Liver (tissue), 8 donors: ENCODE measurements at regions not wholly inside any gene's neighbourhood (a gene's known extent, or its start where the extent isn't known, plus 50 kb on each side); places are given as distances from the start of the nearest gene placed in this dataset.

Experiments used
- DNase-seq: peaks from one replicate; pipeline ENCODE4 v3.0.0-alpha.2; 2017; ENCODE audit warnings: low spot score
- H3K27ac ChIP-seq, 2 donors: one replicate each; pipeline ENCODE4 v1.7.0; 2013; ENCODE audit warnings: inconsistent platforms in 2 of 2, low read length in 2 of 2, control low read depth in 1 of 2, low read depth in 1 of 2, mild to moderate bottlenecking in 1 of 2
- H3K27me3 ChIP-seq, 4 donors: one replicate each; pipeline versions ENCODE4 v1.6.1 to v1.7.0; 2013; ENCODE audit warnings: low read length in 3 of 4, inconsistent platforms in 1 of 4, mild to moderate bottlenecking in 1 of 4, moderate library complexity in 1 of 4; ENCODE audit not compliant: control insufficient read depth in 4 of 4, insufficient read depth in 4 of 4
- H3K36me3 ChIP-seq, 4 donors: one replicate each; pipeline versions ENCODE4 v1.6.1 to v1.7.0; 2013; ENCODE audit warnings: low read length in 3 of 4, mild to moderate bottlenecking in 3 of 4, low read depth in 1 of 4, moderate library complexity in 1 of 4; ENCODE audit not compliant: control insufficient read depth in 4 of 4, insufficient read depth in 3 of 4
- H3K4me1 ChIP-seq, 4 donors: one replicate each; pipeline versions ENCODE4 v1.6.1 to v1.7.0; 2013; ENCODE audit warnings: low read length in 3 of 4, mild to moderate bottlenecking in 3 of 4, moderate library complexity in 1 of 4; ENCODE audit not compliant: control insufficient read depth in 4 of 4, insufficient read depth in 4 of 4
- H3K4me3 ChIP-seq, 3 donors: one replicate each; pipeline versions ENCODE4 v1.6.1 to v1.7.0; 2013; ENCODE audit warnings: low read length in 3 of 3, control low read depth in 1 of 3, low read depth in 1 of 3, mild to moderate bottlenecking in 1 of 3
- H3K9ac ChIP-seq, 2 donors: one replicate each; pipeline ENCODE4 v1.7.0; 2013; ENCODE audit warnings: low read length in 2 of 2, mild to moderate bottlenecking in 2 of 2, moderate library complexity in 2 of 2, control low read depth in 1 of 2, low read depth in 1 of 2
- H3K9me3 ChIP-seq, 4 donors: one replicate each; pipeline versions ENCODE4 v1.6.1 to v1.7.0; 2013; ENCODE audit warnings: low read length in 3 of 4; ENCODE audit not compliant: control insufficient read depth in 4 of 4
- EGR1 ChIP-seq, 2 donors: IDR thresholded peaks; 2 replicates each; pipeline ENCODE4 v1.6.1; 2016 to 2018; ENCODE audit warnings: antibody characterized with exemption in 2 of 2, low read depth in 2 of 2
- FOXA1 ChIP-seq: IDR thresholded peaks from 2 replicates; pipeline ENCODE4 v1.6.1; 2016; ENCODE audit warnings: antibody characterized with exemption
- FOXA2 ChIP-seq: IDR thresholded peaks from 2 replicates; pipeline ENCODE4 v1.6.1; 2016; ENCODE audit warnings: antibody characterized with exemption
- HNF4A ChIP-seq, 2 donors: conservative IDR thresholded peaks; 2 replicates each; pipeline ENCODE4 v1.6.1; 2016; ENCODE audit warnings: antibody characterized with exemption in 2 of 2, mild to moderate bottlenecking in 2 of 2
- JUND ChIP-seq, 2 donors: IDR thresholded peaks; 2 replicates each; pipeline ENCODE4 v1.6.1; 2016; ENCODE audit warnings: antibody characterized with exemption in 2 of 2
- REST ChIP-seq: IDR thresholded peaks from 2 replicates; pipeline ENCODE4 v1.6.1; 2016; ENCODE audit warnings: antibody characterized with exemption, mild to moderate bottlenecking
- RXRA ChIP-seq, 2 donors: IDR thresholded peaks; 2 replicates each; pipeline ENCODE4 v1.6.1; 2017 to 2018; ENCODE audit warnings: antibody characterized with exemption in 2 of 2, mild to moderate bottlenecking in 1 of 2
- SP1 ChIP-seq: IDR thresholded peaks from 2 replicates; pipeline ENCODE4 v1.6.1; 2018; ENCODE audit warnings: antibody characterized with exemption, mild to moderate bottlenecking
- YY1 ChIP-seq: IDR thresholded peaks from 2 replicates; pipeline ENCODE4 v1.6.1; 2016; ENCODE audit warnings: antibody characterized with exemption, mild to moderate bottlenecking
- WGBS: extraction: QIAGEN DNeasy Blood & Tissue Kit; methylation state at CpG from one replicate; pipeline ENCODE4 v1.1.7; 2013; 5-methylcytosine and 5-hydroxymethylcytosine counted together
- TF ChIP-seq, protein P1 (sequence below): fragments of 150-350 bp; IDR thresholded peaks from 2 replicates; pipeline ENCODE4 v1.5.1; 2017; ENCODE audit warnings: improper control_type of control experiment, low read depth, low read length; ENCODE audit not compliant: missing input control
- TF ChIP-seq, protein P2 (sequence below): IDR thresholded peaks from 2 replicates; pipeline ENCODE4 v1.6.1; 2016; ENCODE audit warnings: antibody characterized with exemption
- TF ChIP-seq, protein P3 (sequence below): IDR thresholded peaks from 2 replicates; pipeline ENCODE4 v1.6.1; 2016; ENCODE audit warnings: antibody characterized with exemption
- donor health status: healthy.
- donor health status: healthy.
- donor health status: healthy.
- donor health status: healthy.
- donor health status: healthy.

DNA sequence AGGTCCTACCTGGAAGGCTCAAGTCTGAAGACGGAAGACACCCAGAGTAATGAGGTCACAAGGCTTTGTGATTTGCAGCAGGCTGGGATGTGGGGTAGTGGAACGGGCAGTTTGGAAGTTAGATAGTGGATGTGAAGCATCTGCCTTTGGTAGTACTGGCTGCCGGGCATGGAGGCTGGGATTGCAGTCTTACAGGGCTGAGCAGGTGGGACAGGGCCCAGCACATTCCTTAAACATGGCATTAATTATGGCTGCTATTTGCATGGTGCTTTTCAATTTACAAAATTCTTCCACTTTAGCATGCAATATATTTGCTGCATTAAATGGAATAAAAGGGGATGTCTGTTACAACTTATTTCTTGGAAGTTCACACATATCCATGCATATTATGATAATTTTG lies 161.2 kb downstream of the UTP18 start (continued):
- TF ChIP-seq, protein P1, sequence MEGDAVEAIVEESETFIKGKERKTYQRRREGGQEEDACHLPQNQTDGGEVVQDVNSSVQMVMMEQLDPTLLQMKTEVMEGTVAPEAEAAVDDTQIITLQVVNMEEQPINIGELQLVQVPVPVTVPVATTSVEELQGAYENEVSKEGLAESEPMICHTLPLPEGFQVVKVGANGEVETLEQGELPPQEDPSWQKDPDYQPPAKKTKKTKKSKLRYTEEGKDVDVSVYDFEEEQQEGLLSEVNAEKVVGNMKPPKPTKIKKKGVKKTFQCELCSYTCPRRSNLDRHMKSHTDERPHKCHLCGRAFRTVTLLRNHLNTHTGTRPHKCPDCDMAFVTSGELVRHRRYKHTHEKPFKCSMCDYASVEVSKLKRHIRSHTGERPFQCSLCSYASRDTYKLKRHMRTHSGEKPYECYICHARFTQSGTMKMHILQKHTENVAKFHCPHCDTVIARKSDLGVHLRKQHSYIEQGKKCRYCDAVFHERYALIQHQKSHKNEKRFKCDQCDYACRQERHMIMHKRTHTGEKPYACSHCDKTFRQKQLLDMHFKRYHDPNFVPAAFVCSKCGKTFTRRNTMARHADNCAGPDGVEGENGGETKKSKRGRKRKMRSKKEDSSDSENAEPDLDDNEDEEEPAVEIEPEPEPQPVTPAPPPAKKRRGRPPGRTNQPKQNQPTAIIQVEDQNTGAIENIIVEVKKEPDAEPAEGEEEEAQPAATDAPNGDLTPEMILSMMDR: no peak

DNA sequence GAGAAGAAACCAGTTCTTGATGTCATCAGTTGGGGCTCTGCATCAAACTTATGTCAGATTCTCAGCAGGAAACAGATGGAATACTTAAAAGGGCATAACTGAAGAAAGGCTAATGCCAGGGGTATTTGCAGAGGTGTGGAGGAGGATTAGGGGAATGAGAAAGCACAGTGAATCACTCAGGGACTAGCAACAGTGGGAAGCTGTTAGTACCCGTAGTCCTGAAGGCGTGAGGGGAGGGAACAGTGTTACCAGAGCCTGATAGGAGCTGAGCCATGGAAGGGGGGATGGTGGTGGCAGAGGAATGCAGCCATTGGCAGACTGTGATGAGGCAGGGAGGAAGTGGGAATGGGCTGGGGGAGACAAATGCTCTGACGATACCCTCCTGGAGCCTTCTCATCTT lies 162.3 kb downstream of the UTP18 start:
- Histone ChIP-seq H3K4me1 (peaks cover 0 to 2% (median 0%) of the 10 kb centered on the region in 4 donors), H3K27me3 (no peaks in the 10 kb centered on the region)
- WGBS: 89% methylated on average over 3 of the region's 3 CpGs

More for the DNA sequence above, 162.3 kb downstream of the UTP18 start:
- H3K27ac ChIP-seq: no peak overlapping the region
- H3K36me3 ChIP-seq: no peaks in the 10 kb centered on the region
- H3K9me3 ChIP-seq: no peaks in the 10 kb centered on the region
- no peak for DNase-seq
- H3K4me3 ChIP-seq: no peak overlapping the region
- TF ChIP-seq JUND (IDR thresholded peaks at IDR 0.05) (no peak), YY1 (no peak), HNF4A (conservative IDR thresholded peaks at IDR 0.05) (no peak), RXRA (IDR thresholded peaks at IDR 0.05) (no peak), REST (no peak), EGR1 (IDR thresholded peaks at IDR 0.05; ENCODE audit: low read depth in 2 of 2) (no peak), FOXA2 (no peak), SP1 (no peak), FOXA1 (no peak)
- TF ChIP-seq, protein P2, sequence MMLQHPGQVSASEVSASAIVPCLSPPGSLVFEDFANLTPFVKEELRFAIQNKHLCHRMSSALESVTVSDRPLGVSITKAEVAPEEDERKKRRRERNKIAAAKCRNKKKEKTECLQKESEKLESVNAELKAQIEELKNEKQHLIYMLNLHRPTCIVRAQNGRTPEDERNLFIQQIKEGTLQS: no peak
- TF ChIP-seq, protein P3, sequence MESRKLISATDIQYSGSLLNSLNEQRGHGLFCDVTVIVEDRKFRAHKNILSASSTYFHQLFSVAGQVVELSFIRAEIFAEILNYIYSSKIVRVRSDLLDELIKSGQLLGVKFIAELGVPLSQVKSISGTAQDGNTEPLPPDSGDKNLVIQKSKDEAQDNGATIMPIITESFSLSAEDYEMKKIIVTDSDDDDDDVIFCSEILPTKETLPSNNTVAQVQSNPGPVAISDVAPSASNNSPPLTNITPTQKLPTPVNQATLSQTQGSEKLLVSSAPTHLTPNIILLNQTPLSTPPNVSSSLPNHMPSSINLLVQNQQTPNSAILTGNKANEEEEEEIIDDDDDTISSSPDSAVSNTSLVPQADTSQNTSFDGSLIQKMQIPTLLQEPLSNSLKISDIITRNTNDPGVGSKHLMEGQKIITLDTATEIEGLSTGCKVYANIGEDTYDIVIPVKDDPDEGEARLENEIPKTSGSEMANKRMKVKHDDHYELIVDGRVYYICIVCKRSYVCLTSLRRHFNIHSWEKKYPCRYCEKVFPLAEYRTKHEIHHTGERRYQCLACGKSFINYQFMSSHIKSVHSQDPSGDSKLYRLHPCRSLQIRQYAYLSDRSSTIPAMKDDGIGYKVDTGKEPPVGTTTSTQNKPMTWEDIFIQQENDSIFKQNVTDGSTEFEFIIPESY: no peak
- TF ChIP-seq, protein P1: no peak
- H3K9ac ChIP-seq: no peak overlapping the region
